HEK293 (cell line): ENCODE measurements at regions not wholly inside any gene's neighbourhood (a gene's known extent, or its start where the extent isn't known, plus 50 kb on each side); places are given as distances from the start of the nearest gene placed in this dataset.

ENCODE experiments used
- CTCF ChIA-PET: fragments of 350-600 bp; formaldehyde crosslinking; extraction: SDS; loops from one replicate; lab custom pipeline; 2021; ENCODE audit warnings: antibody characterized with exemption; lab: Yijun Ruan, JAX
- POLR2A ChIA-PET: fragments of 300-600 bp; formaldehyde crosslinking; extraction: SDS; loops from one replicate; lab custom pipeline; 2020; ENCODE audit warnings: antibody characterized with exemption, inconsistent platforms; lab: Yijun Ruan, JAX
- H3K27ac ChIP-seq: fragments of 200-500 bp; sonication (Bioruptor generic); 2 replicates; pipeline ENCODE4 v1.5.1; 2014; ENCODE audit warnings: low read depth, low read length, control low read depth, inconsistent platforms; ENCODE audit errors: extremely low read depth
- H3K36me3 ChIP-seq, 2 experiments: fragments of 200-500 bp in 1 of 2; sonication (Bioruptor generic) in 1 of 2; 1 replicate in 1 of 2; 2 replicates in 1 of 2; pipeline ENCODE4 v1.5.1; 2014 to 2017; ENCODE audit warnings: inconsistent platforms in 2 of 2, low read length in 2 of 2; ENCODE audit not compliant: control insufficient read depth in 2 of 2, insufficient read depth in 1 of 2
- H3K4me1 ChIP-seq: fragments of 200-500 bp; sonication (Bioruptor generic); 2 replicates; pipeline ENCODE4 v1.5.1; 2014; ENCODE audit warnings: mild to moderate bottlenecking, low read length, inconsistent platforms; ENCODE audit not compliant: control insufficient read depth, insufficient read depth
- H3K4me3 ChIP-seq: 2 replicates; pipeline ENCODE4 v1.5.1; 2011; ENCODE audit warnings: low read depth, mild to moderate bottlenecking, control low read depth, low read length, moderate library complexity
- H3K9me3 ChIP-seq: fragments of 200-500 bp; sonication (Bioruptor generic); 2 replicates; pipeline ENCODE4 v1.5.1; 2014; ENCODE audit warnings: low read depth, low read length, inconsistent platforms; ENCODE audit not compliant: control insufficient read depth, insufficient read depth
- BCL11B ChIP-seq: fragments of 450-650 bp; formaldehyde crosslinking; IDR thresholded peaks from 2 replicates; pipeline ENCODE4 v1.5.1; 2016; ENCODE audit warnings: low read depth, missing biosample characterization, missing genetic modification characterization
- GLIS1 ChIP-seq: fragments of 450-650 bp; formaldehyde crosslinking; IDR thresholded peaks from 2 replicates; pipeline ENCODE4 v1.5.1; 2016; ENCODE audit warnings: missing biosample characterization, missing genetic modification characterization
- KLF1 ChIP-seq: fragments of 450-650 bp; formaldehyde crosslinking; IDR thresholded peaks from 2 replicates; pipeline ENCODE4 v1.5.1; 2016; ENCODE audit warnings: missing biosample characterization, missing genetic modification characterization
- KLF9 ChIP-seq: fragments of 450-650 bp; formaldehyde crosslinking; IDR thresholded peaks from 2 replicates; pipeline ENCODE4 v1.5.1; 2016; ENCODE audit warnings: missing biosample characterization, missing genetic modification characterization, low read depth
- SP7 ChIP-seq: fragments of 450-650 bp; formaldehyde crosslinking; IDR thresholded peaks from 2 replicates; pipeline ENCODE4 v1.5.1; 2016; ENCODE audit warnings: missing biosample characterization, missing genetic modification characterization
- ZBTB7A ChIP-seq: fragments of 450-650 bp; formaldehyde crosslinking; IDR thresholded peaks from 2 replicates; pipeline ENCODE4 v1.5.1; 2016; ENCODE audit warnings: low read depth, missing biosample characterization, missing genetic modification characterization
- ZBTB8A ChIP-seq: fragments of 450-650 bp; formaldehyde crosslinking; IDR thresholded peaks from 2 replicates; pipeline ENCODE4 v1.5.1; 2016; ENCODE audit warnings: missing biosample characterization, missing genetic modification characterization
- ZFP37 ChIP-seq: fragments of 450-650 bp; formaldehyde crosslinking; IDR thresholded peaks from 2 replicates; pipeline ENCODE4 v1.5.1; 2016; ENCODE audit warnings: missing biosample characterization, missing genetic modification characterization
- ZIC2 ChIP-seq: fragments of 450-650 bp; formaldehyde crosslinking; IDR thresholded peaks from 2 replicates; pipeline ENCODE4 v1.5.1; 2016; ENCODE audit warnings: missing biosample characterization, missing genetic modification characterization
- ZNF114 ChIP-seq: fragments of 450-650 bp; formaldehyde crosslinking; IDR thresholded peaks from 2 replicates; pipeline ENCODE4 v1.5.0; 2017; ENCODE audit warnings: missing biosample characterization, missing genetic modification characterization
- ZNF132 ChIP-seq: fragments of 450-650 bp; formaldehyde crosslinking; IDR thresholded peaks from 2 replicates; pipeline ENCODE4 v1.5.1; 2017; ENCODE audit warnings: missing biosample characterization, missing genetic modification characterization, borderline replicate concordance
- ZNF138 ChIP-seq: fragments of 450-650 bp; formaldehyde crosslinking; IDR thresholded peaks from 2 replicates; pipeline ENCODE4 v1.5.1; 2016; ENCODE audit warnings: missing biosample characterization, missing genetic modification characterization, borderline replicate concordance
- ZNF140 ChIP-seq: fragments of 450-650 bp; formaldehyde crosslinking; IDR thresholded peaks from 2 replicates; pipeline ENCODE4 v1.5.1; 2016; ENCODE audit warnings: missing biosample characterization, missing genetic modification characterization
- ZNF16 ChIP-seq: fragments of 450-650 bp; formaldehyde crosslinking; IDR thresholded peaks from 2 replicates; pipeline ENCODE4 v1.5.1; 2016; ENCODE audit warnings: low read depth, missing biosample characterization, missing genetic modification characterization
- ZNF2 ChIP-seq: fragments of 450-650 bp; formaldehyde crosslinking; IDR thresholded peaks from 2 replicates; pipeline ENCODE4 v1.5.1; 2016; ENCODE audit warnings: missing biosample characterization, missing genetic modification characterization
- ZNF221 ChIP-seq: fragments of 450-650 bp; formaldehyde crosslinking; IDR thresholded peaks from 2 replicates; pipeline ENCODE4 v1.5.1; 2017; ENCODE audit warnings: missing biosample characterization, missing genetic modification characterization, borderline replicate concordance
- ZNF248 ChIP-seq: fragments of 450-650 bp; formaldehyde crosslinking; IDR thresholded peaks from 2 replicates; pipeline ENCODE4 v1.5.1; 2017; ENCODE audit warnings: missing biosample characterization, missing genetic modification characterization
- ZNF324 ChIP-seq: fragments of 450-650 bp; formaldehyde crosslinking; IDR thresholded peaks from 2 replicates; pipeline ENCODE4 v1.5.1; 2016; ENCODE audit warnings: missing biosample characterization, missing genetic modification characterization
- ZNF366 ChIP-seq: fragments of 450-650 bp; formaldehyde crosslinking; conservative IDR thresholded peaks from 2 replicates; pipeline ENCODE4 v1.5.1; 2016; ENCODE audit warnings: missing biosample characterization, missing genetic modification characterization
- ZNF423 ChIP-seq: fragments of 450-650 bp; formaldehyde crosslinking; IDR thresholded peaks from 2 replicates; pipeline ENCODE4 v1.5.1; 2016; ENCODE audit warnings: missing biosample characterization, missing genetic modification characterization
- ZNF530 ChIP-seq: fragments of 450-650 bp; formaldehyde crosslinking; IDR thresholded peaks from 2 replicates; pipeline ENCODE4 v1.5.1; 2016; ENCODE audit warnings: low read depth, missing biosample characterization, missing genetic modification characterization
- ZNF558 ChIP-seq: fragments of 450-650 bp; formaldehyde crosslinking; IDR thresholded peaks from 2 replicates; pipeline ENCODE4 v1.5.1; 2016; ENCODE audit warnings: missing biosample characterization, missing genetic modification characterization
- ZNF621 ChIP-seq: fragments of 450-650 bp; formaldehyde crosslinking; IDR thresholded peaks from 2 replicates; pipeline ENCODE4 v1.5.1; 2017; ENCODE audit warnings: missing biosample characterization, missing genetic modification characterization
- ZNF658 ChIP-seq: fragments of 450-650 bp; formaldehyde crosslinking; IDR thresholded peaks from 2 replicates; pipeline ENCODE4; 2016; ENCODE audit warnings: missing biosample characterization, missing genetic modification characterization
- ZNF707 ChIP-seq: fragments of 450-650 bp; formaldehyde crosslinking; IDR thresholded peaks from 2 replicates; pipeline ENCODE4 v1.5.1; 2016; ENCODE audit warnings: missing biosample characterization, missing genetic modification characterization
- ZSCAN4 ChIP-seq: fragments of 450-650 bp; formaldehyde crosslinking; IDR thresholded peaks from 2 replicates; pipeline ENCODE4 v1.5.1; 2017; ENCODE audit warnings: missing biosample characterization, missing genetic modification characterization
- TF ChIP-seq, protein P1 (sequence below): fragments of 450-650 bp; formaldehyde crosslinking; IDR thresholded peaks from 2 replicates; pipeline ENCODE4 v1.5.1; 2017; ENCODE audit warnings: missing biosample characterization, missing genetic modification characterization

DNA sequence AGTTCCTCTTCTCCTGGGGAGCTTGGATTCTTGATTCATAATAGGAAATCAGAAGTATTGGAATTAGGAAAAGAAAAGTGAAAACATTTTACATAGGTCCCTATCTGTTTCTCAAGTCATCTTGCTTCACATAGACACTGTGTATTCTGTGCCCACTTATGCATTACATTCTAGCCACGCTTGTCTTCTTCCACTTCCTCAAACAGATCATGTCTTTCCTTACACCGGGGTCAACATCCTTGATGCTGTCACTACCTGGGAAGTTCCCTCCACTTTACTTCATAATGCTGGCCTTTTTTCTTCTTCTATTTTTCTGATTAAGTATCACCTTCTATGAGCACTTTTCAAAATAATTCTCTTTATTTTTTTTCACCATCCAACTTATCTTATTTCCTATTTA is 606.4 kb upstream of the CDH8 start (continued):
- TF ChIP-seq ZNF140 (tag by site-specific recombination) = no peak

GRCh38 chr16:62639890-62640289 is 603.7 kb upstream of the CDH8 start:
- Histone ChIP-seq H3K27ac (no peak overlapping the region), H3K36me3 (no peaks in the 10 kb centered on the region), H3K9me3 (no peaks in the 10 kb centered on the region), H3K4me1 (no peaks in the 10 kb centered on the region), H3K4me3 (no peak overlapping the region)
- no peak for TF ChIP-seq ZNF248 (tag by site-specific recombination)
- no peak for TF ChIP-seq ZNF324 (tag by site-specific recombination)
- CTCF ChIA-PET = interaction anchor here (0.6 to 0.7 kb wide), 2 partner anchors 92 to 1031 kb away, joined by 3 to 5 read pairs; no protein-coding TSS in a partner anchor
- POLR2A ChIA-PET = no interaction called here

GRCh38 chr16:62638964-62639870 is 603.0 kb upstream of the CDH8 start:
- H3K4me1 ChIP-seq = no peaks in the 10 kb centered on the region
- no peaks in the 10 kb centered on the region for H3K36me3 ChIP-seq
- ChIA-PET CTCF (interaction anchor here (0.7 kb wide), 1 partner anchor 91 kb away, joined by 5 read pairs; no protein-coding TSS in a partner anchor), POLR2A (no interaction called here)
- H3K27ac ChIP-seq = no peak overlapping the region
- H3K4me3 ChIP-seq = no peak overlapping the region
- no peaks in the 10 kb centered on the region for H3K9me3 ChIP-seq
- no peak for TF ChIP-seq ZNF558 (tag by site-specific recombination)
- TF ChIP-seq ZNF423 (tag by site-specific recombination) = no peak
- TF ChIP-seq ZFP37 (tag by site-specific recombination) = no peak
- no peak for TF ChIP-seq ZNF138
- TF ChIP-seq ZSCAN4 (tag by site-specific recombination) = no peak
- TF ChIP-seq ZNF366 (tag by site-specific recombination) = no peak
- no peak for TF ChIP-seq BCL11B

DNA sequence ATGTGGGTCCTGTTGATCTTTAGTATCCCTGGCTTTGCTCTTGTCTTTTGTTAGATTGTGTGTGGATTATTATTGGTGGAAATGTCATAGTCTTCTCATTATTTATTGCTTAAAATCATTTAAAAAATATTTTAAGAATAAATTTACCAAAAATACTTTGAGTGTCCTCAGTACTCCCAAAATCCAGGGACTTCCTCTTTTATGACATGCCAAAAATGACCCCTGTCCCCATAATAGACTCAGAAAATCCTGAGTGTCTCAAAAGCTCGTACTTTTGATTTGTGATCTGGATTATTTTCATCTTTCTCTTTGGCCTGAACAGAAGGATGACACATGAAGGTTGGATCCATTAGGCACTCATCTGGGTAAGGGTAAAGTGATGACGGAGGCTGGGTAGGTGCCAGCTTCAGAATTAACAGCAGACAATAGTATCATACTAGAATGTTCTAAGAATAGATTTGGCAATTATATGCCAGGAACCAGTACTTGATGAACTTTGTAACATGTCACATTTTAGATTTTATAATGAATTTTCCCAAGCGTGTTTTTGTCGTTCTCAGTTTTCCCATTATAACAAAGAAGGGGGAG is 602.2 kb upstream of the CDH8 start:
- TF ChIP-seq ZBTB8A (tag by site-specific recombination) (no peak), ZNF707 (no peak), KLF1 (tag by site-specific recombination) (no peak), ZNF221 (tag by site-specific recombination) (no peak), ZNF658 (tag by site-specific recombination) (no peak), ZIC2 (tag by site-specific recombination) (no peak), ZNF530 (no peak), ZNF621 (tag by site-specific recombination) (no peak), ZNF16 (no peak), SP7 (tag by site-specific recombination) (no peak), GLIS1 (no peak), ZNF132 (no peak), ZNF2 (tag by site-specific recombination) (no peak), ZBTB7A (tag by site-specific recombination) (no peak), ZNF114 (tag by site-specific recombination) (no peak), KLF9 (tag by site-specific recombination) (no peak)
- TF ChIP-seq, protein P1, sequence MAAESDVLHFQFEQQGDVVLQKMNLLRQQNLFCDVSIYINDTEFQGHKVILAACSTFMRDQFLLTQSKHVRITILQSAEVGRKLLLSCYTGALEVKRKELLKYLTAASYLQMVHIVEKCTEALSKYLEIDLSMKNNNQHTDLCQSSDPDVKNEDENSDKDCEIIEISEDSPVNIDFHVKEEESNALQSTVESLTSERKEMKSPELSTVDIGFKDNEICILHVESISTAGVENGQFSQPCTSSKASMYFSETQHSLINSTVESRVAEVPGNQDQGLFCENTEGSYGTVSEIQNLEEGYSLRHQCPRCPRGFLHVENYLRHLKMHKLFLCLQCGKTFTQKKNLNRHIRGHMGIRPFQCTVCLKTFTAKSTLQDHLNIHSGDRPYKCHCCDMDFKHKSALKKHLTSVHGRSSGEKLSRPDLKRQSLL (tag by site-specific recombination) = no peak
- Histone ChIP-seq H3K9me3 (no peaks in the 10 kb centered on the region), H3K36me3 (no peaks in the 10 kb centered on the region), H3K4me3 (no peak overlapping the region), H3K4me1 (no peaks in the 10 kb centered on the region), H3K27ac (no peak overlapping the region)
- POLR2A ChIA-PET = no interaction called here
- CTCF ChIA-PET = no interaction called here
